Panc1 (cell line): ENCODE measurements at regions not wholly inside any gene's neighbourhood (a gene's known extent, or its start where the extent isn't known, plus 50 kb on each side); places are given as distances from the start of the nearest gene placed in this dataset.

Source experiments
- ATAC-seq: fragments of 200-7000 bp; cut with Tn5 transposase; 2 replicates; pipeline ENCODE4 v1.9.1; 2020; ENCODE audit warnings: mild to moderate bottlenecking, moderate library complexity
- BruUV-seq: library from RNA; stranded (reverse); fragments of 400-500 nt; replicated peaks from 2 replicates; lab custom pipeline; 2021; lab: Mats Ljungman, UMichigan
- CTCF ChIA-PET: fragments of 300-600 bp; sonication (Branson Sonifier 250); formaldehyde crosslinking; loops from one replicate; lab custom pipeline; 2022; ENCODE audit warnings: antibody characterized with exemption; lab: Charles Lee
- POLR2A ChIA-PET: fragments of 300-600 bp; sonication (Branson Sonifier 250); formaldehyde crosslinking; loops from one replicate; lab custom pipeline; 2022; ENCODE audit warnings: antibody characterized with exemption; lab: Charles Lee
- DNase-seq: peaks from one replicate; pipeline ENCODE4 v3.0.0-alpha.2; 2010; ENCODE audit warnings: low read depth, low spot score
- H3K27ac ChIP-seq: 2 replicates; pipeline ENCODE4 v1.5.1; 2011; ENCODE audit warnings: mild to moderate bottlenecking, low read length, inconsistent platforms
- H3K27me3 ChIP-seq: fragments of 200-500 bp; sonication (Bioruptor generic); 2 replicates; pipeline ENCODE4 v1.6.0; 2014; ENCODE audit warnings: low read length, inconsistent platforms; ENCODE audit not compliant: control insufficient read depth, insufficient read depth
- H3K36me3 ChIP-seq: fragments of 200-500 bp; sonication (Bioruptor generic); 2 replicates; pipeline ENCODE4 v1.5.1; 2014; ENCODE audit warnings: inconsistent platforms, mild to moderate bottlenecking, low read length, moderate library complexity; ENCODE audit not compliant: control insufficient read depth, insufficient read depth
- H3K4me1 ChIP-seq: 2 replicates; pipeline ENCODE4 v1.5.1; 2011; ENCODE audit warnings: inconsistent platforms, mild to moderate bottlenecking, low read length, moderate library complexity; ENCODE audit not compliant: control insufficient read depth, insufficient read depth
- H3K4me3 ChIP-seq, 2 experiments: 2 replicates each; pipeline ENCODE4 v1.5.1; 2011 to 2012; ENCODE audit warnings: low read depth in 2 of 2, low read length in 2 of 2, mild to moderate bottlenecking in 2 of 2, inconsistent platforms in 1 of 2, moderate library complexity in 1 of 2
- H3K9me3 ChIP-seq: fragments of 200-500 bp; sonication (Bioruptor generic); 2 replicates; pipeline ENCODE4 v1.5.1; 2014; ENCODE audit warnings: low read depth, mild to moderate bottlenecking, inconsistent platforms, low read length, moderate library complexity; ENCODE audit not compliant: control insufficient read depth, insufficient read depth
- CTCF ChIP-seq: fragments of 450-650 bp; IDR thresholded peaks from 2 replicates; pipeline ENCODE4 v1.5.1; 2017; ENCODE audit warnings: mild to moderate bottlenecking
- POLR2AphosphoS5 ChIP-seq: IDR thresholded peaks from 2 replicates; pipeline ENCODE4 v1.6.1; 2012; ENCODE audit warnings: mild to moderate bottlenecking, low read depth, low read length, moderate library complexity
- SIN3A ChIP-seq: IDR thresholded peaks from 2 replicates; pipeline ENCODE4 v1.6.1; 2012; ENCODE audit warnings: low read depth, mild to moderate bottlenecking, low read length, moderate library complexity, borderline replicate concordance; ENCODE audit not compliant: insufficient read depth
- TCF7L2 ChIP-seq: IDR thresholded peaks from 2 replicates; pipeline ENCODE4 v1.6.1; 2011; ENCODE audit warnings: mild to moderate bottlenecking, low read depth, low read length, inconsistent platforms
- in situ Hi-C: cut with HindIII; loops from 2 replicates; pipeline ENCODE4 v1.10.0; 2016; ENCODE audit warnings: low sequenced_read_pairs, low pct_unique_long_range_greater_than_20kb
- intact Hi-C: fragments of 100-400 bp; cut with micrococcal nuclease; formaldehyde crosslinking; loops from one replicate; pipeline ENCODE4 v1.10.0; 2022; ENCODE audit not compliant: unreplicated experiment
- TF ChIP-seq, protein P1 (sequence below), 2 experiments: IDR thresholded peaks; 2 replicates each; pipeline ENCODE4 v1.6.1; 2011 to 2012; ENCODE audit warnings: low read depth in 2 of 2, control low read depth in 1 of 2, low read length in 1 of 2, mild to moderate bottlenecking in 1 of 2, moderate library complexity in 1 of 2; ENCODE audit not compliant: insufficient read depth in 1 of 2

GRCh38 chr7:88599528-88599927 lies 160.0 kb upstream of the ZNF804B start:
- no peaks in the 10 kb centered on the region for H3K36me3 ChIP-seq
- in situ Hi-C loops (no loop called here), intact Hi-C loops (no loop called here)
- TF ChIP-seq CTCF (no peak), SIN3A (no peak), POLR2AphosphoS5 (no peak), TCF7L2 (no peak)
- TF ChIP-seq, protein P1, sequence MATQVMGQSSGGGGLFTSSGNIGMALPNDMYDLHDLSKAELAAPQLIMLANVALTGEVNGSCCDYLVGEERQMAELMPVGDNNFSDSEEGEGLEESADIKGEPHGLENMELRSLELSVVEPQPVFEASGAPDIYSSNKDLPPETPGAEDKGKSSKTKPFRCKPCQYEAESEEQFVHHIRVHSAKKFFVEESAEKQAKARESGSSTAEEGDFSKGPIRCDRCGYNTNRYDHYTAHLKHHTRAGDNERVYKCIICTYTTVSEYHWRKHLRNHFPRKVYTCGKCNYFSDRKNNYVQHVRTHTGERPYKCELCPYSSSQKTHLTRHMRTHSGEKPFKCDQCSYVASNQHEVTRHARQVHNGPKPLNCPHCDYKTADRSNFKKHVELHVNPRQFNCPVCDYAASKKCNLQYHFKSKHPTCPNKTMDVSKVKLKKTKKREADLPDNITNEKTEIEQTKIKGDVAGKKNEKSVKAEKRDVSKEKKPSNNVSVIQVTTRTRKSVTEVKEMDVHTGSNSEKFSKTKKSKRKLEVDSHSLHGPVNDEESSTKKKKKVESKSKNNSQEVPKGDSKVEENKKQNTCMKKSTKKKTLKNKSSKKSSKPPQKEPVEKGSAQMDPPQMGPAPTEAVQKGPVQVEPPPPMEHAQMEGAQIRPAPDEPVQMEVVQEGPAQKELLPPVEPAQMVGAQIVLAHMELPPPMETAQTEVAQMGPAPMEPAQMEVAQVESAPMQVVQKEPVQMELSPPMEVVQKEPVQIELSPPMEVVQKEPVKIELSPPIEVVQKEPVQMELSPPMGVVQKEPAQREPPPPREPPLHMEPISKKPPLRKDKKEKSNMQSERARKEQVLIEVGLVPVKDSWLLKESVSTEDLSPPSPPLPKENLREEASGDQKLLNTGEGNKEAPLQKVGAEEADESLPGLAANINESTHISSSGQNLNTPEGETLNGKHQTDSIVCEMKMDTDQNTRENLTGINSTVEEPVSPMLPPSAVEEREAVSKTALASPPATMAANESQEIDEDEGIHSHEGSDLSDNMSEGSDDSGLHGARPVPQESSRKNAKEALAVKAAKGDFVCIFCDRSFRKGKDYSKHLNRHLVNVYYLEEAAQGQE (IDR thresholded peaks at IDR 0.05; ENCODE audit: insufficient read depth in 1 of 2, low read depth in 2 of 2, low read length in 1 of 2), result no peak
- ChIA-PET POLR2A (no interaction called here), CTCF (no interaction called here)
- ATAC-seq, result no peak
- no peak overlapping the region for H3K4me3 ChIP-seq
- no TSS peak for BruUV-seq
- H3K27me3 ChIP-seq, result no peaks in the 10 kb centered on the region
- H3K4me1 ChIP-seq, result no peaks in the 10 kb centered on the region
- no peaks in the 10 kb centered on the region for H3K9me3 ChIP-seq
- no peak overlapping the region for H3K27ac ChIP-seq
- DNase-seq, result no peak

GRCh38 chr7:88597941-88598425 lies 161.5 kb upstream of the ZNF804B start:
- Histone ChIP-seq H3K4me3 (no peak overlapping the region), H3K9me3 (no peaks in the 10 kb centered on the region), H3K27ac (no peak overlapping the region), H3K4me1 (no peaks in the 10 kb centered on the region), H3K27me3 (no peaks in the 10 kb centered on the region), H3K36me3 (no peaks in the 10 kb centered on the region)
- ATAC-seq (no peak), DNase-seq (no peak)
- CTCF ChIA-PET, result no interaction called here
- TF ChIP-seq, protein P1 (IDR thresholded peaks at IDR 0.05; ENCODE audit: insufficient read depth in 1 of 2, low read depth in 2 of 2, low read length in 1 of 2), result no peak
- TF ChIP-seq TCF7L2 (no peak), CTCF (no peak), POLR2AphosphoS5 (no peak), SIN3A (no peak)
- POLR2A ChIA-PET, result no interaction called here
- no TSS peak for BruUV-seq
- intact Hi-C loops, result no loop called here
- in situ Hi-C loops, result no loop called here
